ENCODE measurements at regions not wholly inside any gene's neighbourhood (a gene's known extent, or its start where the extent isn't known, plus 50 kb on each side); places are given as distances from the start of the nearest gene placed in this dataset.

- no peak for TF ChIP-seq CHD7 (IDR thresholded peaks at IDR 0.05; ENCODE audit: insufficient replicate concordance, low read length)
- TF ChIP-seq RAD21 (IDR thresholded peaks at IDR 0.05 in 1 of 2, conservative IDR thresholded peaks at IDR 0.05 in 1 of 2; ENCODE audit: low read depth in 2 of 2, low read length in 2 of 2) = no peak
- no peak for TF ChIP-seq POLR2AphosphoS5 (IDR thresholded peaks at IDR 0.05; ENCODE audit: low read depth, low read length)
- TF ChIP-seq SP4 (IDR thresholded peaks at IDR 0.05; ENCODE audit: low read length) = no peak
- TF ChIP-seq POLR2A (IDR thresholded peaks at IDR 0.05; ENCODE audit: control extremely low read depth in 1 of 2, low read depth in 2 of 2, low read length in 2 of 2) = no peak
- no peak for TF ChIP-seq RNF2 (IDR thresholded peaks at IDR 0.05; ENCODE audit: borderline replicate concordance, low read depth, low read length, missing control alignments, poor library complexity, severe bottlenecking)
- TF ChIP-seq CTBP2 (IDR thresholded peaks at IDR 0.05; ENCODE audit: borderline replicate concordance, insufficient read depth, insufficient read length, low read length) = no peak
- TF ChIP-seq FOSL1 (IDR thresholded peaks at IDR 0.05; ENCODE audit: insufficient read depth, low read depth, low read length) = no peak
- TF ChIP-seq CREB1 (IDR thresholded peaks at IDR 0.05) = no peak
- TF ChIP-seq, protein P1, sequence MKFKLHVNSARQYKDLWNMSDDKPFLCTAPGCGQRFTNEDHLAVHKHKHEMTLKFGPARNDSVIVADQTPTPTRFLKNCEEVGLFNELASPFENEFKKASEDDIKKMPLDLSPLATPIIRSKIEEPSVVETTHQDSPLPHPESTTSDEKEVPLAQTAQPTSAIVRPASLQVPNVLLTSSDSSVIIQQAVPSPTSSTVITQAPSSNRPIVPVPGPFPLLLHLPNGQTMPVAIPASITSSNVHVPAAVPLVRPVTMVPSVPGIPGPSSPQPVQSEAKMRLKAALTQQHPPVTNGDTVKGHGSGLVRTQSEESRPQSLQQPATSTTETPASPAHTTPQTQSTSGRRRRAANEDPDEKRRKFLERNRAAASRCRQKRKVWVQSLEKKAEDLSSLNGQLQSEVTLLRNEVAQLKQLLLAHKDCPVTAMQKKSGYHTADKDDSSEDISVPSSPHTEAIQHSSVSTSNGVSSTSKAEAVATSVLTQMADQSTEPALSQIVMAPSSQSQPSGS (IDR thresholded peaks at IDR 0.05; ENCODE audit: low read length) = no peak
Measured at GRCh38 chr6:99080191-99080590, 132.4 kb upstream of the FBXL4 start (continued).
